Activated naive CD8-positive, alpha-beta T cell treated with anti-CD3 and anti-CD28 coated beads for 36 hours (primary cell): ENCODE measurements at regions not wholly inside any gene's neighbourhood (a gene's known extent, or its start where the extent isn't known, plus 50 kb on each side); places are given as distances from the start of the nearest gene placed in this dataset.

Experiments used
- DNase-seq: peaks from one replicate; pipeline ENCODE4 v3.0.0; 2021
- H3K27ac Mint-ChIP-seq: one replicate; pipeline ENCODE4 v1.8.0; 2022; ENCODE audit warnings: mild to moderate bottlenecking, moderate library complexity, mixed read lengths
- H3K27me3 Mint-ChIP-seq: one replicate; pipeline ENCODE4 v1.8.0; 2022; ENCODE audit warnings: mild to moderate bottlenecking, mixed read lengths
- H3K36me3 Mint-ChIP-seq: one replicate; pipeline ENCODE4 v1.8.0; 2021; ENCODE audit warnings: mild to moderate bottlenecking, mixed read lengths
- H3K4me1 Mint-ChIP-seq: one replicate; pipeline ENCODE4 v1.8.0; 2021; ENCODE audit warnings: mixed read lengths
- H3K4me3 Mint-ChIP-seq: one replicate; pipeline ENCODE4 v1.8.0; 2022; ENCODE audit warnings: mild to moderate bottlenecking, moderate library complexity, mixed read lengths
- H3K9me3 Mint-ChIP-seq: one replicate; pipeline ENCODE4 v1.8.0; 2022; ENCODE audit warnings: mixed read lengths

DNA sequence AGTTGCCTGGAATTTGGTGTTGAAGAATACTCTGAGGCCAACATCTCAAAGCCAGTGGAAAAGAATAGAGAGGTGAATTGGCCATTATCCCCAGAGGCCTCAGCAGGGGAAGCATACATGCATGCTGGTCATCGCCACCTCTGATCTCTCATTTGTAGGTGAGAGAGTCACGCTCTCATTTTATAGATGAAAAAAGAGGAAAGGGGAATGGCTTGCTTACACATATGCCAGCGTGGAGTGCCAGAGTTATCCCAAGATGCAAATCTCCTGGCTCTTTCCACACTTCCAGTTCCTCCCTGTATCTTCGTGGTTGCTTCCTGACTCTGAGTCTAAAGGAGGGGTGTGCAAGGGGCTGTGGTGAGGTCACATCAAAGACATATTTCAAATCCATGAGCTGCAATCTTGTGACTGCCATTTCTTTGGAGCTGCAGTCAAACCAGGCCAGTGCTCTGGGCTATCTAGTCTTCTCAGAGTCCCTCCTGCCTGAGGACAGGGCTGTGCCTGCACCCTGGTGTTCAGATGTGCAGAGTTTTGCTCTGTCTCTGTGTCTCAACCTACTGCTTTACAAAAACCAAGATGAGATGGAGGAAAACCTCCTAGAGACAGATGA, 324.7 kb downstream of the MYCN start:
- Mint-ChIP-seq H3K27me3 (peaks cover 11% of the 10 kb centered on the region), H3K4me3 (no peak overlapping the region), H3K36me3 (no peaks in the 10 kb centered on the region), H3K27ac (no peak overlapping the region), H3K4me1 (no peaks in the 10 kb centered on the region), H3K9me3 (peaks cover 2% of the 10 kb centered on the region)
- DNase-seq, result no peak

DNA sequence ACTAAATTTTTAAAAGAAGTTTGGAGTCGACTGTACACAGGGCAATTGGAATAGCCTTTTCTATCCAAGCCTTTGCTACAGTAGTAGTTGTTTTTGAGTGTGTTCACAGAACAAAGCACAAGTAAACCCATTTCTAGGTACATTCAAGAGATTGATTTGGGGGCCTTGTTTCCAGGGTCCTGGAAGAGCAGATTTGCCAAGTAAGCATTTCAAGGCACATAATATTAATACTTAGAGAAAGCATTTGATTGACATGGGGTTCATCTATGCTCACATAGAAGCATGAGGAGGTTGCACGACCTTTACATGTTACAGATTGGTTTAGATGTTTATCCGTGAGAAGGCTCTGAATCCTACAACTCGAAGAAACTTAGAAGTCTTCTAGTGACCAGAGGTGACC, 324.1 kb downstream of the MYCN start:
- Mint-ChIP-seq H3K27ac (no peak overlapping the region), H3K9me3 (peaks cover 2% of the 10 kb centered on the region), H3K27me3 (peaks cover 11% of the 10 kb centered on the region), H3K4me1 (no peaks in the 10 kb centered on the region), H3K4me3 (no peak overlapping the region), H3K36me3 (no peaks in the 10 kb centered on the region)
- no peak for DNase-seq

DNA sequence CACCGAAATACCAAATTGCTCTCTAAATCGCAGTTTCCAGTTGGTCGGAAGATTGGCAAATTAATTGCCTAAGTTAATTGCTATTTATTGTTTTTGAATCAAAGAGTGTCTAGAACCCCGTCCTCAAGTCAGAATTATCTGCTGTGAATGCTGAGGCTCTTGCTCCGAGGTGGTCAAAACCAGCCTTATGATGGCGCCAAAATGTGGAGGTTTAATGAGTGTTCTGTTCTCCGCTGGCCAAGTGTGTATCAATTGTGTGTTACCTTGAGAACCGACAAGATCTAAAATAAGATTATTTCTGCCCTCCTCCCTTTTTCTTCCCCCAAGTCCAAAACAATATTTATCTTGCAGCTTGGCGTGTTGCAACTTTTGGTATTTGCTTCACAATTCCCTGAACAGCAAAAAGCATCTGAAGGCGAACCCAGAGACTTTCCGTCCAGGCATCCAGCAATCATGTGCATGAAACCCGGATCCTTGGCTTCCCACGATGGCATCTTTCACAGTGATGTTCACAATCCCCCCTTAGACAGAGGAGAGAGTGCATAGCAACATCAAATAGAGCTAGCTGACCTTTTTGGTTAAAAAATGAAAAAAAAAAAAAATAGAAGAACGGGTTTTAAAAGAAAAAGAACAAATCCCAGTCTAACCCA, 323.0 kb downstream of the MYCN start:
- H3K27ac Mint-ChIP-seq, result no peak overlapping the region
- no peaks in the 10 kb centered on the region for H3K4me1 Mint-ChIP-seq
- no peak for DNase-seq
- peaks cover 2% of the 10 kb centered on the region for H3K9me3 Mint-ChIP-seq
- H3K27me3 Mint-ChIP-seq, result peaks cover 7% of the 10 kb centered on the region
- H3K36me3 Mint-ChIP-seq, result no peaks in the 10 kb centered on the region
- no peak overlapping the region for H3K4me3 Mint-ChIP-seq

DNA sequence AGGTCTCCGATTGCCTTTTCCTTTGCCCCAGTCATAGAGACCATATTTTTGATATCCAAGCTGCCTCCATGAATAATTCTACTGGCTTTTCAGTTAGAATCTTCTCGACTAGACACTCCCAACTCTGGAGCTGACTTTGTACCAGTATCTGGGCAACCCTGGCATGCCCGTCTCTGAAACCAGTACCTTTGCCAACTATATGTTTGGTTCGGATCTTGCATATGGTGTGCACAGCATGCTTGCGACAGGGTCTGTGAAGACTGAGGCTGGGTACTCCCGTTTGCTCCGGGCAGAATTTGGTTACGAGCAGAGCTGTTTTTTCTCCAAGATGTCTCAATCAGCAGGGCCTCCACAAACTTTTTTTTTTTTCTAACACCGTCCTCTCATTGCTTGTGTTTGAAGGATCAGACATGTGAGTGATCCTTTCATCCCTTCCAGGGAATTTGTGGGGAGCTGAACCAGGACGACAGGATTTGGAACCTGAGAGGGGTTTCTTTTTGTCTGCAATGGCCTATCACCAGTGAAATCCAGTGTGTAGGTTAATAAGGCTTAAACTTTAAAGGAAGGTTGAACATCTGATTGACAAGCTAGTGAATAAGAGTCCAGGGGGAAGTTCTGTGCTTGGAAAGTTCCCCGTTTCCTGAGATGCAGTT, 322.3 kb downstream of the MYCN start:
- no peak overlapping the region for H3K27ac Mint-ChIP-seq
- no peak for DNase-seq
- H3K4me1 Mint-ChIP-seq, result peaks cover 4% of the 10 kb centered on the region
- H3K9me3 Mint-ChIP-seq, result peaks cover 2% of the 10 kb centered on the region
- peaks cover 3% of the 10 kb centered on the region for H3K27me3 Mint-ChIP-seq
- no peaks in the 10 kb centered on the region for H3K36me3 Mint-ChIP-seq
- no peak overlapping the region for H3K4me3 Mint-ChIP-seq

DNA sequence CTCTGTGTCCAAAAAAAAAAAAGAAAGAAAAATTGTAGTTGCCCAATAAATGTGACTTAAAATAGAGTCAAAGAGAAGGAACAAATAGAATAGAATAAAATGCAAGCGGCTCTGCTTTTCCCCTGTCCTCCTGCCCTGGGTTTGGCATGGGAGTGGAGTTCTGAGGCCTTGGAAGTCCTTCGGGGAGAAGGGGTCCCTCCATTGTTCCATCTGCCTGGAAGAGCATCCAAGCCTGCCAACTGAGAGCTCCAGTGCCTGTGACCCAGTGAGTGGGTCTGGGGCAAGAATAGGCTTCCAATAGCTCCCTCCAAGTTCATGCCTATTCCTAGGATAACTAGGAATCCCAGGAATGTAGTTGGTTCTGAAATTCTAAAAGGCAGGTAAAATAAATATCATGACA, 321.4 kb downstream of the MYCN start:
- no peak overlapping the region for H3K27ac Mint-ChIP-seq
- no peaks in the 10 kb centered on the region for H3K9me3 Mint-ChIP-seq
- no peaks in the 10 kb centered on the region for H3K36me3 Mint-ChIP-seq
- DNase-seq, result no peak
- H3K4me1 Mint-ChIP-seq, result peaks cover 12% of the 10 kb centered on the region
- H3K4me3 Mint-ChIP-seq, result no peak overlapping the region
- peaks cover 7% of the 10 kb centered on the region for H3K27me3 Mint-ChIP-seq

DNA sequence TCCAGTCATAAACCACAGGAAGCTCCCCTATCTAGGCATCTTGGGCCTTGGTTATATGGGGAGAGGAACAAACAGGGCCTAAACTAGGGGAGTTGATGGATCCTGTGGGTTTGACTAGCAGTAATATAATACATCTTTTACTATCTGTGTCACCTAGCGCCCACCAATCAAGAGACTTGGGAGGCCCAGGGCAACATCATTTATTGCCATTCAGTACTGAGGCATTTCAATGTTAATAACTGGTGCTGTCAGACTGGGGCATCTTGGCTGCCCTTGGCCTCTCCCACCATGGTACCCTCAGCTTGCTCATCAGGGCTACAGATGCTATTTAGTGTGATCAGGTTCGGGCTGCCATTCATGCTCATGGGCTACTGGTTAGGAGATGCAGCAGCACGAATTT, 320.7 kb downstream of the MYCN start:
- peaks cover 10% of the 10 kb centered on the region for H3K27me3 Mint-ChIP-seq
- H3K4me3 Mint-ChIP-seq, result no peak overlapping the region
- H3K4me1 Mint-ChIP-seq, result peaks cover 14% of the 10 kb centered on the region
- no peaks in the 10 kb centered on the region for H3K36me3 Mint-ChIP-seq
- H3K9me3 Mint-ChIP-seq, result no peaks in the 10 kb centered on the region
- no peak for DNase-seq
- no peak overlapping the region for H3K27ac Mint-ChIP-seq

DNA sequence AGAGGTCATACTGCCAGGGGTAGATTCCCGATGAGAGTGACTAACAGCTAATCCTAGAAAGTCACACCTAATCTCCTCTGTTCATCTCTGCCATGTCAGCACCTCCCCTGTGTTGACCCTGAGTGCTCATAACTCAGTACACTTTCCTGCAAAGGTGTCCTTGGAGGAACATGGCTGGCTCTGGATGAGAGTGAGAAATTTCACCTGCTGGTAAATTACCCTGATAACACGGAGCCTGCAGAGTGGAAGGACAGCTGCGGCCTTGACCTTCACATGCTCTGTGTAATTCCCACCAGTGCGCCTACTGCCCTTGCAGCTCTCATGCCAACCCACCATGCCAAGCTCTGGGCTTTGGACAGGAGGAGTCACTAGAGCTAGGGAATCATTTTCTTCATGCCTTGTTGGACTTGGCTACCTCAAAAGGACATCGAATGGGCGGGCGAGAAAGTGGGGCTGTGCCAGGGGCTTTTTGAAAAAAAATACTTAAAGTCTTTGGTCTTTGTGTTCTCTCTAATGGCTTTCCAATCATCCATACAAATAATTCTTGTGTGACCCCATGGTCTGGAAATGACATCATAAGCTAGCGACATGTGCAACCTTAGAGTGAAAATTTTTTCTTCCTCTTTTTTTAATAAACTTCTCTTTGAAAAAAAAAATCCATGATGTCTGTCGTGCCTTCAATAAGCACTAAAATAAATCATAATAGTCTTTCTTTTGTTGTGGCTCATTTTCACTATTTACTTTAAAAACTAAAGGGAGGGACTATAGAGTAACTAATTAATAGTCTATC, 319.9 kb downstream of the MYCN start:
- Mint-ChIP-seq H3K9me3 (no peaks in the 10 kb centered on the region), H3K36me3 (no peaks in the 10 kb centered on the region), H3K27me3 (peaks cover 7% of the 10 kb centered on the region), H3K4me3 (no peak overlapping the region), H3K27ac (no peak overlapping the region), H3K4me1 (peaks cover 14% of the 10 kb centered on the region)
- no peak for DNase-seq

DNA sequence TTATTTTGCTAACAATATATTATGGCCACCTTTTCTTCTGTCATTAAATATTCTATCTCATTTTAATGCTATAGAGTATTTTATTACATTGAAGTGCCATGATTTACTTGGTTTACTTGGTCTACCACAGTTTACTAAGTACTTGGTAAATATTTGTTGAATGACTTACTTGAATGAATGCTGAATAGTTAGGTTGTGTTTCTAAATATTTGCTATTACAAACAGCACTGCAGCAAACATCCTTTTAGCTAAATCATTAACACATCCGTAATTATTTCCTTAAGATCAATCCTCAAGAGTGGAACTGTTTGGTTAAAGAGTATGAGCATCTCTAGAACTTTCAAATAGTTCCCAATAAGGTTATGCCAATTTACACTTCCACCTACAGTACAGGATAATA, 318.7 kb downstream of the MYCN start:
- no peak overlapping the region for H3K4me3 Mint-ChIP-seq
- peaks cover 2% of the 10 kb centered on the region for H3K9me3 Mint-ChIP-seq
- no peak for DNase-seq
- no peak overlapping the region for H3K27ac Mint-ChIP-seq
- H3K4me1 Mint-ChIP-seq, result peaks cover 14% of the 10 kb centered on the region
- H3K36me3 Mint-ChIP-seq, result no peaks in the 10 kb centered on the region
- peaks cover 16% of the 10 kb centered on the region for H3K27me3 Mint-ChIP-seq

DNA sequence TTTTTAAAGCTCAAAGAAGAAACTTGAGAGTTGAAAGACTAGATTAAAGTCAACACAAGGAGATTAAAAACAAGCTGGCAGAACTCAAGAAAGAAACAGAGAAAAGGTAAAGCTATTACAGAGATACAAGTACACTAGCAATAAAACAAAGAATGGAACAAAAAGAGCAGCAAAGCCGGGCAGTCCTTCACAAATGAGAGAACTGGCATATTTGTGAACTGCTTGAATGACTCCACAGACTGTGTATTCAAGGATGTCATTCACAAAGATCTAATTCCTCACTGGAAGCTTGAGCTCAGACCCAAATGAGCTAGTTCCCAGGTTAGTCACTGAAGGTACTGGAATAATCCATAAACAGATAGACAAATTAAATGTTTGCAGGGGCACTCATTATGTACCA, 318.0 kb downstream of the MYCN start:
- DNase-seq, result no peak
- Mint-ChIP-seq H3K27ac (no peak overlapping the region), H3K36me3 (no peaks in the 10 kb centered on the region), H3K9me3 (peaks cover 2% of the 10 kb centered on the region), H3K4me1 (peaks cover 14% of the 10 kb centered on the region), H3K27me3 (peaks cover 16% of the 10 kb centered on the region), H3K4me3 (no peak overlapping the region)

DNA sequence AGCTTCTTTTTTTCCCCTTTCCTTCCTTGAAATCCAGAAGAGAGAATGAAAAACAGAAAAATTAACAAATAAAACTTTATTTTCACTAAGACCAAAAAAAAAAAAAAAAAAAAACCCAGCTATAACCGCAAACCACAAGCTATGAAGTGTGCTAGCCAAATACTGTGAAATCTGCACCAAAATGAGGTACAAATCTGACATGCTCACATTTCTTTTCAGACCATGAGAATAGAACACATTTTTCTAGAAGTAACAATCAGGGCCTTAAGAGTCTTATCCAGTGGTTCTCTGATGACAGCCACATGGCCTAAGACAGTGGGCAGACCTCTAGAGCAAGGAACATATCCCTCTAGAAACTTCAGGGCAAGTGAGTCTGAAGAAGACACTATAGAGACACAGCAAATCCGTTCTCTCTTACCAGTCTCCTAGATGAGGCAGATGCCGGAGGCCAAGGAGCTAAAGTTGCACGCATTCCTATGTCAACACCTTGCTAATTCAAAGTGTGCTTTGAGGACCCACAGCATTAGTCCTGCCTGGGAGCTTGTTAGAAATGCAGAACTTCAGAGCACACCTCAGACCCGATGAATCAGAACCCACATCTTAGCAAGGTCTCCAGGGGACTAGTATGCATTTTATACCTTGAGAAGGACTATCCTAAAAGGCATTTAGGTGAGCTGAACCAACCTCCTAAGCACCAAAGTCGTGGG, 317.1 kb downstream of the MYCN start:
- DNase-seq, result no peak
- Mint-ChIP-seq H3K27ac (no peak overlapping the region), H3K36me3 (no peaks in the 10 kb centered on the region), H3K4me3 (no peak overlapping the region), H3K27me3 (peaks cover 16% of the 10 kb centered on the region), H3K9me3 (peaks cover 2% of the 10 kb centered on the region), H3K4me1 (peaks cover 14% of the 10 kb centered on the region)

DNA sequence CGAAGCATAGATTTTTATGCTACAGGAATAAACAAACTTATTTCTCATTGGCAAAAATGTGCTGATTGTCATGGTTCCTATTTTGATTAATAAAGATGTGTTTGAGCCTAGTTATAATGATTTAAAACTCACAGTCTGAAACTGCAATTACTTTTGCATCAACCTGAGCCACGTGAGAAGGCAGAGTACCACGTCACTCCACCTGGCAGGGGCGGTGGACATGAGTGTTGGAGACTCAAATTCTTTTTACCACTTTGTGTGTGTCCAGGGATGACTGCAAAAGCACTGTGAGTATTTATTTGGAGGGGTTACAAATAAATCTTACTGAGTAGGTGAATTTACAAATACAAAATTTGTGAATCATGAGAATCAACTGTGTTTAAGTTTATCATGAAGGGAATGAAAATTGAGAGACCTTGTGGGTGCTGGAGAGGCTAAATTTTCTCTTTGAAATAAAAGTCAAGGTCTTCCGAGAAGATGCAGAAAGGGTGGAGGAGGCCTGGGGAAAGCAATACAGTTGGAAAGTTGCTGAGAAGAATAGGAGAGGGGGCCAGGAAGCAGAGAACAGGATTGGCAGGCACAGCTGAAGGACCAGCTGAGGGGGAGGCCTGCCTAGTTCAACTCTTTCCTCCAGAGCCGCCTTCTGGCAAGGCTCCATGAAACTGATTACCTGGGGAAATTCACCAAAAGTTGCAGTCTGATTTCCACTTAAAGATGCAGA, 316.4 kb downstream of the MYCN start:
- peaks cover 14% of the 10 kb centered on the region for H3K4me1 Mint-ChIP-seq
- H3K9me3 Mint-ChIP-seq, result peaks cover 2% of the 10 kb centered on the region
- DNase-seq, result no peak
- H3K27ac Mint-ChIP-seq, result no peak overlapping the region
- H3K27me3 Mint-ChIP-seq, result peaks cover 16% of the 10 kb centered on the region
- H3K36me3 Mint-ChIP-seq, result no peaks in the 10 kb centered on the region
- H3K4me3 Mint-ChIP-seq, result no peak overlapping the region

DNA sequence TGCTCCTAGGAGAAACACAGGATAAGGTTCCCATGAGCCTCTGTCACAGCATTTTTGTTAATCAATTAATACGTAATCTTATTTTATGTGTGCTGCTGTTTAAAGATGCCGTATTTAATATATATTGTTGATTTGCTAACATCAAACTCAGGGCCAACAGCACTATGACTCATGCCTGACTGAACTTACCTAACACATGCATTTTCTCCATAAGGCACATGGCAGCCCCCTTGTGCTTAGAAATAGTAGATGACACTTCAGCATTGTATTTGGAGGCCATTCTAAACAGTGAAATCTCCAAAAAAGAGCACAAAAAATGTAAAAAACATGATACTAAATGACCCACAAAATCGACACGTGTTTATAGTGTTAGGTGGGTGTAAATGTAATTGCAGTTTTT, 314.8 kb downstream of the MYCN start:
- H3K9me3 Mint-ChIP-seq, result peaks cover 2% of the 10 kb centered on the region
- no peaks in the 10 kb centered on the region for H3K36me3 Mint-ChIP-seq
- H3K27ac Mint-ChIP-seq, result no peak overlapping the region
- no peak overlapping the region for H3K4me3 Mint-ChIP-seq
- H3K27me3 Mint-ChIP-seq, result peaks cover 16% of the 10 kb centered on the region
- peaks cover 14% of the 10 kb centered on the region for H3K4me1 Mint-ChIP-seq
- DNase-seq, result no peak

DNA sequence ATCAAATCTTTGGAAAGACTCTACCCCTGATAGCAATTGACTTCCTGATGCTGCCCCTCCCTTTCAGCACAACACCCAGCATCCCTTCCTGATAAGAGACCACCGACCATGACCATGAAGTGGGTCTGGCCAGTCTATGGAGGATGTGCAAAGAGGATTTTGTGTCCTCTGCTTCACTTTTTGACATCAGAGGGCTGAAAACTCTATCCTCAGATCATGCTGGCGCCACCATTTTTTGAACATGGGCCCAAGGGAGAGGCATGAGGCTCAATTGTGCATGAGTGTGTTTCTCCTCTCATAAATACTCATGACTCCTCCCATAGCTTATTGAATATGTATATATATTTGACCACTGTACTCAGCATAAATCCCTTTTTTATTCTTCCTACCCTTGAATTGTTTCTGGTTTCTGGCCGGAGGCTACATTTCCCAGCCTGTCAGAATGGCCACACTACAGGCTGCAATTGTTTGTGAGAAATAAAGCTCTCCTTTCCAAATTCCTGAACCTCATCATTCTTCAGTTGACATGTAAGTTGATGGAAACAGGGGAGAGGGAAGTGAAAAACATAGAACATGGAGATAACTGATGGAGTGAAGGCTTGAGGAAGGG, 314.1 kb downstream of the MYCN start:
- peaks cover 16% of the 10 kb centered on the region for H3K27me3 Mint-ChIP-seq
- H3K4me1 Mint-ChIP-seq, result peaks cover 14% of the 10 kb centered on the region
- H3K9me3 Mint-ChIP-seq, result peaks cover 2% of the 10 kb centered on the region
- no peak for DNase-seq
- no peak overlapping the region for H3K4me3 Mint-ChIP-seq
- H3K36me3 Mint-ChIP-seq, result no peaks in the 10 kb centered on the region
- H3K27ac Mint-ChIP-seq, result no peak overlapping the region

DNA sequence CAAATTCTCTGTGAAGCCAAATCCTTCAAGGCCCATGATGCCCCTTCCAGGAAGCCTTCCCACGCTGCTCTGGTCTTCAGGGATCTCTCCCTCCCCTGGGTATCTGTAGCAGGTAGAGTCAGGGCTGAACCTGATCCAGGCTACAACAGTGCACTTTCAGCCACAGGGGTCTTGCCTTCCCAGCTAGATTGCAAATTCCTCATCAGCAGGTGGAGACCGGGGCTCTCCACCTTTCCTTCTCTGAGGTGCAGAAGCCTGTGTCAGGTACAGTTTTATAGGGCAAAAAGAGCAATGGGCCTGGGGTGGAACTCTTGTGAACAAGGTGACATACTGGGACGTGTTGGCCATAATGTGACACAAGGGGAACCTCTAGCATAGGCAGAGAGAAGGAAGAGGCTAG, 312.9 kb downstream of the MYCN start:
- H3K36me3 Mint-ChIP-seq, result no peaks in the 10 kb centered on the region
- peaks cover 16% of the 10 kb centered on the region for H3K27me3 Mint-ChIP-seq
- H3K9me3 Mint-ChIP-seq, result peaks cover 2% of the 10 kb centered on the region
- H3K4me1 Mint-ChIP-seq, result peaks cover 14% of the 10 kb centered on the region
- no peak overlapping the region for H3K4me3 Mint-ChIP-seq
- H3K27ac Mint-ChIP-seq, result no peak overlapping the region
- no peak for DNase-seq
